Heart right ventricle (tissue), 16 donors: ENCODE measurements at regions not wholly inside any gene's neighbourhood (a gene's known extent, or its start where the extent isn't known, plus 50 kb on each side); places are given as distances from the start of the nearest gene placed in this dataset.

Experiments
- ATAC-seq, 8 donors: fragments of 200-7000 bp; cut with Tn5 transposase; one replicate each; pipeline ENCODE4 v1.9.1; 2020; ENCODE audit warnings: mild to moderate bottlenecking in 8 of 8, moderate library complexity in 8 of 8, moderate number of reproducible peaks in 1 of 8
- DNase-seq, 2 donors: peaks; one replicate each; pipeline ENCODE4 v3.0.0-alpha.2; 2020
- H3K27ac ChIP-seq, 10 donors: fragments of 200-600 bp; sonication (generic) in 2 of 10; one replicate each; pipeline versions ENCODE4 v1.5.0 to v1.8.0; 2020 to 2022; ENCODE audit warnings: mild to moderate bottlenecking in 3 of 10
- H3K27me3 ChIP-seq, 7 donors: fragments of 200-600 bp; one replicate each; pipeline ENCODE4 v1.8.0; 2021 to 2022; ENCODE audit warnings: mild to moderate bottlenecking in 2 of 7
- H3K36me3 ChIP-seq, 9 donors: fragments of 200-600 bp; sonication (generic) in 1 of 9; one replicate each; pipeline versions ENCODE4 v1.5.0 to v1.8.0; 2020 to 2022; ENCODE audit warnings: mild to moderate bottlenecking in 2 of 9
- H3K4me1 ChIP-seq, 9 donors: fragments of 200-600 bp; sonication (generic) in 1 of 9; one replicate each; pipeline versions ENCODE4 v1.5.0 to v1.8.0; 2020 to 2022; ENCODE audit warnings: mild to moderate bottlenecking in 4 of 9
- H3K4me3 ChIP-seq, 10 donors: fragments of 200-600 bp; sonication (generic) in 2 of 10; one replicate each; pipeline versions ENCODE4 v1.5.0 to v1.8.0; 2020 to 2022; ENCODE audit warnings: mild to moderate bottlenecking in 7 of 10, moderate library complexity in 2 of 10
- H3K9me3 ChIP-seq, 11 donors: fragments of 200-600 bp in 10 of 11; sonication (generic) in 2 of 11; one replicate each; pipeline versions ENCODE4 v1.5.0 to v1.8.0; 2013 to 2022; ENCODE audit warnings: mild to moderate bottlenecking in 2 of 11, control low read depth in 1 of 11, moderate library complexity in 1 of 11
- CTCF ChIP-seq, 9 donors: fragments of 200-600 bp; sonication (generic) in 2 of 9; IDR thresholded peaks; one replicate each; pipeline versions ENCODE4 v1.5.0 to v1.8.0; 2021 to 2022; ENCODE audit warnings: antibody characterized with exemption in 9 of 9, mild to moderate bottlenecking in 5 of 9, moderate library complexity in 1 of 9
- WGBS, 2 donors: extraction: QIAGEN DNeasy Blood & Tissue Kit; methylation state at CpG; one replicate each; pipeline ENCODE4 v1.1.7; 2013; ENCODE audit warnings: inconsistent platforms in 1 of 2; 5-methylcytosine and 5-hydroxymethylcytosine counted together
- intact Hi-C, 10 donors: fragments of 100-400 bp; cut with DNase I; formaldehyde crosslinking; loops; one replicate each; pipeline versions ENCODE4 v1.11.1 to v1.14.2; 2022
- donor health status: Arrhythmogenic right ventricular cardiomyopathy.
- donor health status: ischemic (EF 13 %, LVEDD 7.1; RV severe dilation, severe dysfunction).
- donor health status: healthy with polysubstance abuse.
- donor health status: DM: no; HTN: yes; CAD: no.
- donor health status: DM: no; HTN: no; CAD: no.
- donor health status: ischemic (EF 25% LVEDD 6.9; RV normal size, moderate dysfunction).
- donor health status: ischemic (EF 25% LVEDD 5.7; RV mildly dilated, moderate dysfunction).
- donor health status: healthy.
- donor health status: DM: yes; HTN: yes; CAD: no.
- donor health status: Ischemic cardiomyopathy.
- donor health status: ischemic (EF 35%, LVEDD 5.7; RV mildly dilated, moderate dysfunction).
- donor health status: nonischemic (EF 11% LVEDD 7.7; RV severe dilation, severe dysfunction).
- donor health status: DM: yes; HTN: yes; CAD: no.
- donor health status: PGD.
- donor health status: ischemic (EF 29% LVEDD 5.4; RV normal size, mild dysfunction).
- donor health status: nonischemic (EF 23%, LVEDD 6.1; RV moderate dilation, normal function).

DNA sequence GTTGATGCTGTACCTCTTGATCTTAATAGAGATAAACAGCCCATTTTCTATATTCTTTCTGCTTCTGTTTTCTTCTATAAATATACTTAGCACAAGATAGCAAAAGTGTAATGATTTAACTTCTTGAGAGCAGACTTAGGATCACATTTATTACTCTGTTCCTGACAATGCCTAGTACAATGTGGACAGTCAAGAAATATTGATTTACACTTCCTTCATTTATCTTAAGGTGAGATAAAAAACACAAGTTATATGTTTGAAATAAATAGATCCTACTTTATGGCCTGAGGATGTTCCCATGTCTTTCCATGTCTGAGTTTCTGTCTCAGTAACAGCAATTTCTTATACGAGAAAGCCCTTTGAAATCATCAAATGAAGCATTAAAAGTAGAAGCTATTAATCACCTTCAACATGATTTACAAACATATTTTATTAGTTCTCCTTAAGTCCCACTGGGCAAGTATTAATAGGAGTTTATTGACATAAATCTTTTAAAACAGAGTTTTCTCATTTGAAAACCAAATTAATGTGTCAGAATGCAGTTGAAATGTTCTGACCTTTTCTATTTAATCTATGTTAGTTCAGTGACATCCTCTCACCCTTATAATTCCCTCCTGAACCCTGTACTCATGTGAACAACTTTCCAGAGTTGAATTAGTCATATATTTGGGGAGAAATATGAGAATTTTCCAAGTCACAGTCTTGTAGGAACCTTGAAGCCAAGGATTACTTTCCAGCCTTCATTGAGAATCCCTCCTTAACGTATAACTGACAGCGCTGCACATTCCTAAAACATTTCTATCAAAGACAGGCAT lies 1611.7 kb upstream of the TENM4 start:
- no peak for TF ChIP-seq CTCF (IDR thresholded peaks at IDR 0.05)
- Histone ChIP-seq H3K4me1 (no peaks in the 10 kb centered on the region), H3K36me3 (no peaks in the 10 kb centered on the region), H3K9me3 (no peaks in the 10 kb centered on the region), H3K27me3 (no peaks in the 10 kb centered on the region), H3K27ac (no peak overlapping the region), H3K4me3 (no peak overlapping the region)
- ATAC-seq (no peak), DNase-seq (no peak)
- intact Hi-C loops, result no loop called here
- WGBS, 2 donors, result 92 to 93% methylated on average over 3 of the region's 3 CpGs

GRCh38 chr11:81039916-81040524 lies 1599.2 kb upstream of the TENM4 start:
- intact Hi-C loops, result no loop called here
- no peaks in the 10 kb centered on the region for H3K36me3 ChIP-seq
- ATAC-seq (no peak), DNase-seq (no peak)
- H3K27me3 ChIP-seq, result no peaks in the 10 kb centered on the region
- no peak overlapping the region for H3K27ac ChIP-seq
- H3K4me3 ChIP-seq, result no peak overlapping the region
- TF ChIP-seq CTCF (IDR thresholded peaks at IDR 0.05), result no peak
- no peaks in the 10 kb centered on the region for H3K4me1 ChIP-seq
- peaks cover 0 to 48% (median 15%) of the 10 kb centered on the region in 11 donors for H3K9me3 ChIP-seq
- WGBS, 2 donors, result 41 to 46% methylated on average over 2 of the region's 2 CpGs

- no peaks in the 10 kb centered on the region for H3K36me3 ChIP-seq
- H3K4me3 ChIP-seq, result no peak overlapping the region
- ATAC-seq (no peak), DNase-seq (no peak)
- H3K4me1 ChIP-seq, result no peaks in the 10 kb centered on the region
- 92 to 93% methylated on average over 3 of the region's 3 CpGs for WGBS, 2 donors
- H3K27me3 ChIP-seq, result no peaks in the 10 kb centered on the region
- peaks cover 0 to 52% (median 13%) of the 10 kb centered on the region in 11 donors for H3K9me3 ChIP-seq
- intact Hi-C loops, result no loop called here
- no peak for TF ChIP-seq CTCF (IDR thresholded peaks at IDR 0.05)
- no peak overlapping the region for H3K27ac ChIP-seq
Observed at GRCh38 chr11:81036168-81036870, 1595.5 kb upstream of the TENM4 start.

DNA sequence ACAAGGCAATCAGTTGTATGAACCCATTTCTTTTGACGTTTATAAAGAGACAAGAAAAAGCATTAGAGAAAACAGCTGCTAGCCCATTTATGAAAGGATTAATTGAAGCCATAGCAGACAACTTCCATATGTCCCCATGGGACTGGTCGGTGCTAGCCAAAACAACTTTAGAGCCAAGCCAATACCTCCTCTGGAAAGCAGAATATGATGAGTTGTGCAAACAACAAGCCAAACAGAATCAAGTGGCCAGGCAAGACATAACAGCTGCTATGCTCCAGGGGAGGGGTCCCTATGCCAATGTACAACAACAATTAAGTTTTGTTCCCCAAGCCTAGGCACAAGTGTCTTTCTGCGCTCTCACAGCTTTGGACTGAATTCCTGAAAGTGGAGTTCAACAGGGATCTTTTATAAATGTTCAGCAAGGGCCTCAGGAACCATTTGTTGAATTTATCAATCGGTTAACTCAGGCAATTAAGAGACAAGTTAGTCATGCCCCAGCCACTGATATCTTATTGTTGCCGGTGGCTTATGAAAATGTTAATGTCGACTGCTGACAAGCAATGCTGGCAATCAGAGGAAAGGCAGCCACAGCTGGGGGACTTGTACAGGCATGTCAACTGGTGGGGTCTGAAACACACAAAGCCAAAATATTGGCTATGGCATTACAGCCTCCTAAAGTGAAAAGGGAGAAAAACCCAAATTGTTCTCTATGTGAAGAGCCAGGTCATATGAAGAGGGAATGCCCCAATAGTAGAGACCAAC lies 1593.1 kb upstream of the TENM4 start:
- TF ChIP-seq CTCF (IDR thresholded peaks at IDR 0.05), result no peak
- Histone ChIP-seq H3K4me1 (no peaks in the 10 kb centered on the region), H3K27ac (no peak overlapping the region), H3K36me3 (no peaks in the 10 kb centered on the region), H3K27me3 (no peaks in the 10 kb centered on the region), H3K9me3 (peaks cover 0 to 56% (median 13%) of the 10 kb centered on the region in 11 donors), H3K4me3 (no peak overlapping the region)
- peak in 3 of 8 donors; percentile 49 to 64 (median 57) for ATAC-seq
- intact Hi-C loops, result no loop called here
- 65 to 66% methylated on average over 6 of the region's 6 CpGs for WGBS, 2 donors
- DNase-seq, result peak in 1 of 2 donors; percentile 16
